Motor neuron (in vitro differentiated cells): ENCODE measurements at regions not wholly inside any gene's neighbourhood (a gene's known extent, or its start where the extent isn't known, plus 50 kb on each side); places are given as distances from the start of the nearest gene placed in this dataset.
A peak's percentile ranks its signal among the peaks of the same experiment; 100 is the strongest.

Experiments
- ATAC-seq, 8 experiments: fragments of 200-7000 bp; cut with Tn5 transposase; replicated peaks in 6 of 8; 2 replicates each; pipeline ENCODE4 v1.8.0; 2021; ENCODE audit warnings: mild to moderate bottlenecking in 8 of 8, moderate library complexity in 8 of 8
- H3K27ac ChIP-seq, 2 donors: fragments of 250-450 bp; sonication (Bioruptor Pico); 2 replicates each; pipeline ENCODE4 v1.9.0; 2021; ENCODE audit warnings: antibody characterized with exemption in 2 of 2, mild to moderate bottlenecking in 2 of 2, moderate library complexity in 1 of 2
- H3K4me1 ChIP-seq, 2 donors: fragments of 250-450 bp; sonication (Bioruptor Pico); replicated peaks in 1 of 2; 2 replicates each; pipeline ENCODE4 v1.6.1; 2021; ENCODE audit warnings: antibody characterized with exemption in 2 of 2, mild to moderate bottlenecking in 2 of 2, moderate library complexity in 1 of 2
- H3K4me3 ChIP-seq, 5 donors: fragments of 250-450 bp; sonication (Bioruptor Pico); 2 replicates each; pipeline ENCODE4 v1.9.0; 2021; ENCODE audit warnings: antibody characterized with exemption in 5 of 5, mild to moderate bottlenecking in 5 of 5, moderate library complexity in 4 of 5
- WGBS, 10 experiments: fragments of 450-650 bp; shearing (Covaris generic); methylation state at CpG; one replicate each; pipeline ENCODE4 v1.0.0; 2022; 5-methylcytosine and 5-hydroxymethylcytosine counted together
- in situ Hi-C, 9 experiments: fragments of 400-800 bp; cut with MboI; loops; one replicate each; pipeline ENCODE4 v1.15.0; 2021; ENCODE audit warnings: low sequenced_read_pairs in 9 of 9, low pct_unique_long_range_greater_than_20kb in 2 of 9; ENCODE audit not compliant: unreplicated experiment in 9 of 9

DNA sequence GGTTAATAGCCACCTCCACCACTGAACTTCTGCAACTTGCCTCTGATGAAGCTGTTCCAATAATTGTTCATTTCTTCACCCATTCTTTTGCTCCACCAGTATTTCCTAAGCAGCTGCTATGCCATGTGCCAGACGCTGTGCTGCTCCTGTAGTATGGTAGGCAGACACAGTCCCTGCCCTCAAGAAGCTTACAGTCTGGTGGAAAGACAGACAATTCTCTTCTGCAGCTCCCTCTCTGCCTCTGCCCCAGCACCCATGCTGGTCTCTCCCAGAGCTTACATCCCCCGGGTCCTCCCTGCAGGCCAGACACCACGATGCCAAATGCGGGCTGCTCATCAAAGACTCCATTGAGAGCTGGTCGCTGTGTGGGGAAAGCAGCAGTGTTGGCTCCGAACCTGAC lies 111.6 kb upstream of the ESRRB start:
- no peak overlapping the region for H3K27ac ChIP-seq
- no peak overlapping the region for H3K4me3 ChIP-seq
- H3K4me1 ChIP-seq = no peaks in the 10 kb centered on the region
- 40 to 96% (median 62%) methylated on average over 1 to 4 of the region's 6 CpGs; no CpG with 5 or more reads in 7 of the 10 experiments for WGBS, 10 experiments
- in situ Hi-C loops = no loop called here
- ATAC-seq = no peak

DNA sequence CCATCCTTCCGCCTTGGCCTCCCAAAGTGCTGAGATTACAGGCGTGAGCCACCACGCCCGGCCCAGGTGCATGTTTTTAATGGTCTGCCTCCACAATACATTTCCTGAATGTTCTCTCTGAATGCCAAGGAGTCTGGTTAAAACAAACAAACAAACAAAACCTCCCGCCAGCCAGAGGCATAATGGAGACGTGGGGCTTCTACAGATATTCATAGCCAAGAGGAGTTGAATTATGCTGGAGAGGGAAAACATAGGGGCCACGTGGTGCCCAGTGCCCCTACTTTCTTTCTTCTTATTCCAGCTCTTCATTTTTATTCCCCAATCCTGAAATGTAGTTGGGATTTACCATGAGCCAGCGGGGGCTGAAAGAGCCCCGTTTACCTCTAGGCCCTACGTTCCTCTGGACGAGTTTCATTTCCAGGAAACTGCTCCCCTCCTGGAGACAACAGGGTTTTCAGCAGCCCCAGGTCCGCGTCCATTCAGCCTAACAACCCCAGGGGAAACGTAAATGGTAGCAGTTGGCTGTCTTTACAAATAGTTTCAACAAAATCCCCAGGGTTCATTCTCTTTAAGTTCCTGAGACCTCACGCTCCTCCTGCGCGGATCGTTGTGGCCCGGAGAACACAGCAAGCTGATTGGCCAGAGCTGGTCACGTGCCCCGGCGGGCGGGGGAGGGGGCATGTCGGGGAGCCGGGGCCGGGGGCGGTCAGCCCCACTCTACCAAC lies 108.5 kb upstream of the ESRRB start:
- H3K4me1 ChIP-seq = peaks cover 6 to 18% of the 10 kb centered on the region in 2 donors
- no peak overlapping the region for H3K4me3 ChIP-seq
- peak in 3 of 8 experiments; percentile 79 to 93 (median 85) for ATAC-seq
- no peak overlapping the region for H3K27ac ChIP-seq
- in situ Hi-C loops = no loop called here
- 33 to 94% (median 65%) methylated on average over 1 to 12 of the region's 27 CpGs for WGBS, 10 experiments

- peak in 3 of 8 experiments; percentile 62 to 72 (median 67) for ATAC-seq
- WGBS, 10 experiments = 7 to 94% (median 76%) methylated on average over 1 to 6 of the region's 8 CpGs; no CpG with 5 or more reads in 4 of the 10 experiments
- in situ Hi-C loops = no loop called here
- Histone ChIP-seq H3K27ac (no peak overlapping the region), H3K4me3 (no peak overlapping the region), H3K4me1 (peaks cover 6 to 18% of the 10 kb centered on the region in 2 donors)
Measured at GRCh38 chr14:76268047-76268431, 107.9 kb upstream of the ESRRB start.

GRCh38 chr14:76268700-76269099 lies 107.2 kb upstream of the ESRRB start:
- H3K27ac ChIP-seq = no peak overlapping the region
- no peak for ATAC-seq
- no peak overlapping the region for H3K4me3 ChIP-seq
- H3K4me1 ChIP-seq = peaks cover 6 to 18% of the 10 kb centered on the region in 2 donors
- WGBS, 10 experiments = 21 to 100% (median 97%) methylated on average over 2 to 4 of the region's 9 CpGs; no CpG with 5 or more reads in 4 of the 10 experiments
- in situ Hi-C loops = no loop called here

- Histone ChIP-seq H3K4me3 (no peak overlapping the region), H3K4me1 (peaks cover 6 to 18% of the 10 kb centered on the region in 2 donors), H3K27ac (no peak overlapping the region)
- peak in 5 of 8 experiments; percentile 38 to 87 (median 56) for ATAC-seq
- in situ Hi-C loops = no loop called here
- 30 to 93% (median 80%) methylated on average over 1 to 11 of the region's 15 CpGs; no CpG with 5 or more reads in 2 of the 10 experiments for WGBS, 10 experiments
Measured at GRCh38 chr14:76271041-76271755, 104.7 kb upstream of the ESRRB start.

DNA sequence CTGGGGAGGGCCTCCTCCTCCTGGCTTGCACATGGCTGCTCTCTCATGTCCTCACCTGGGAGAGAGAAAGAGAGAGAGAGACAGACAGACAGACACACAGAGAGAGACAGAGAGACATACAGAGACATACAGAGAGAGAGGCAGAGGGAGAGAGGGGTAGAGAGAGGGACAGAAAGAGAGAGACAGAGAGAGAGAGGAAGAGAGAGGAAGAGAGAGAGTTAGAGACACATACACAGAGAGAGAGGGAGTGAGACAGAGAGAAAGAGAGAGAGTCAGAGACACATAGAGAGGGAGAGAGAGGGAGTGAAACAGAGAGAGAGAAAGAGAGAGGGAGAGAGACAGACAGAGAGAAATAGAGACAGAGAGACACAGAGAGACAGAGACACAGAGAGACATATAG lies 103.6 kb upstream of the ESRRB start:
- Histone ChIP-seq H3K4me1 (peaks cover 6 to 18% of the 10 kb centered on the region in 2 donors), H3K27ac (no peak overlapping the region), H3K4me3 (no peak overlapping the region)
- ATAC-seq = no peak
- in situ Hi-C loops = no loop called here

DNA sequence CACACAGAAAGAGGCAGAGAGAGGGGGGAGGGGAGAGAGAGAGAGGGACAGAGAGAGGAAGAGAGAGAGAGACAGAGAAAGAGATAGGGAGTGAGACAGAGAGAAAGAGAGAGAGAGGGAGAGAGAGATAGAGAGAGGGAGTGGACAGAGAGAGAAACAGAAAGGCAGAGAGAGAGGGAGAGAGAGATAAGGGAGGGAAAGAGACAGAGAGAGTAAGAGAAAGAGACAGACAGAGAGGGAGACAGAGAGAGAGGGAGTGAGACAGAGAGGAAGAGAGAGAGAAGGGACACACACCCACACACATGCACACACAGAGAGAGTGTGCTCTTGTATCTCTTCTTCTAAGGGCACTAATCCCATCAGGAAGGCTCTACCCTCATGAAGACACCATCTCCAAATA lies 103.2 kb upstream of the ESRRB start:
- H3K4me1 ChIP-seq = peaks cover 6 to 18% of the 10 kb centered on the region in 2 donors
- no peak overlapping the region for H3K4me3 ChIP-seq
- no peak for ATAC-seq
- H3K27ac ChIP-seq = no peak overlapping the region
- in situ Hi-C loops = no loop called here

DNA sequence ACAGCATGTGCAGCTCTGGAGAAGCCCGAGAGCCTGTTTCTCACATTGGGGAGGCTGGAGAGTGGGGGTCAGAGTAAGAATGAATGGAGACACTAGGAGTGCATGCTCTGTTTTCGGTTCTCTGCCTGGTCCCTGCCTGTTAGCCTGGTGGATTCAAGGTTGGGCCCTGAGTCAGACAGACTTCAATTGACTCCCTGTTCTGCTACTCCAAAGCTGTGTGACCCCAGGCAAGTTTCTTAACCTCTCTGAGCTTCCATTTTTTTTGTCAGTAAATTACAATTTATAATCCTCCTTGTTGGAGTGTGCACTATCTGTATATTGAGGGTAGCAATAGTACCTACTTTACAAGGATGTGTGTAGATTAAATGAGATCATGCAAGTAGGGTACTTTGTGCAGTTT lies 102.6 kb upstream of the ESRRB start:
- no peak for ATAC-seq
- Histone ChIP-seq H3K4me1 (peaks cover 6 to 18% of the 10 kb centered on the region in 2 donors), H3K4me3 (no peak overlapping the region), H3K27ac (no peak overlapping the region)
- in situ Hi-C loops = no loop called here
- 20 to 100% (median 50%) methylated on average over 1 to 2 of the region's 2 CpGs; no CpG with 5 or more reads in 4 of the 10 experiments for WGBS, 10 experiments

- Histone ChIP-seq H3K4me1 (peaks cover 6 to 18% of the 10 kb centered on the region in 2 donors), H3K4me3 (no peak overlapping the region), H3K27ac (no peak overlapping the region)
- no peak for ATAC-seq
- in situ Hi-C loops = no loop called here
- WGBS, 10 experiments = 59 to 100% (median 82%) methylated on average over 1 to 3 of the region's 3 CpGs; no CpG with 5 or more reads in 2 of the 10 experiments
Measured at GRCh38 chr14:76274324-76274723, 101.6 kb upstream of the ESRRB start.

DNA sequence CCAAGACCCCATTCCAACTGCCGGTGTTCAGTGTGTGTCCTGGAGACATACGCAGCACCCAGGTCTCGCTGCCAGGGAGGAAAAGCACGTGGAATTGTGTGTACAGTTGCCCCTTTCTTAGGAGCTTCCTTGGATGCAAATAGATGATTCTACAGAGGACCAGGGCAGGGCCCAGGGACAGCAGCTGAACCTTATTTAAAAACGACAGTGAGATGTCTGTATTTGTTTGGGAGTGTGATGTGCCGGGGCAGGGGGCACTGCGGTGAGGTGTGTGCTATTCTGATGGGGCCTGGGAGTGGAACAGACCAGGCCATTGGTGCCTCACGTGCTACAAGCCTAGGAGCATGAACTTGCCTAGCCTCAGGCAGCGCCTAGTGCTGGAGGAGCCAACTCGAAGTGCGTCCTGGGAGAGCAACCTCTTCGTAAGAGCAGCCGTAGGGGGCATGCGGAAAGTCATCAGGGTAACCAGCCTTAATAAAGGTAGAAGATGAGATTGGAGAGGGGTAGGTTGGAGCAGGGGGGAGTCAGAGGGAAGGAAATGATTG lies 98.3 kb upstream of the ESRRB start:
- Histone ChIP-seq H3K27ac (no peak overlapping the region), H3K4me1 (no peaks in the 10 kb centered on the region), H3K4me3 (no peak overlapping the region)
- WGBS, 10 experiments = 50 to 100% (median 81%) methylated on average over 1 to 9 of the region's 14 CpGs; no CpG with 5 or more reads in 3 of the 10 experiments
- in situ Hi-C loops = no loop called here
- ATAC-seq = no peak

- Histone ChIP-seq H3K27ac (no peak overlapping the region), H3K4me1 (no peaks in the 10 kb centered on the region), H3K4me3 (no peak overlapping the region)
- in situ Hi-C loops = no loop called here
- no peak for ATAC-seq
- 67 to 86% (median 85%) methylated on average over 1 to 2 of the region's 3 CpGs; no CpG with 5 or more reads in 7 of the 10 experiments for WGBS, 10 experiments
Measured at GRCh38 chr14:76280221-76280620, 95.7 kb upstream of the ESRRB start.

GRCh38 chr14:76282581-76282980 lies 93.4 kb upstream of the ESRRB start:
- 22 to 83% (median 50%) methylated on average over 1 to 2 of the region's 2 CpGs; no CpG with 5 or more reads in 4 of the 10 experiments for WGBS, 10 experiments
- Histone ChIP-seq H3K27ac (no peak overlapping the region), H3K4me1 (no peaks in the 10 kb centered on the region), H3K4me3 (no peak overlapping the region)
- in situ Hi-C loops = no loop called here
- ATAC-seq = no peak

- Histone ChIP-seq H3K4me3 (no peak overlapping the region), H3K27ac (no peak overlapping the region), H3K4me1 (no peaks in the 10 kb centered on the region)
- in situ Hi-C loops = no loop called here
- 0 to 100% (median 86%) methylated on average over 1 of the region's 1 CpG for WGBS, 10 experiments
- no peak for ATAC-seq
Measured at GRCh38 chr14:76287063-76287462, 88.9 kb upstream of the ESRRB start.
